Neural progenitor cell (in vitro differentiated cells): ENCODE measurements at regions not wholly inside any gene's neighbourhood (a gene's known extent, or its start where the extent isn't known, plus 50 kb on each side); places are given as distances from the start of the nearest gene placed in this dataset.

Experiments used
- CTCF ChIP-seq: fragments of 200-600 bp; sonication (generic); IDR thresholded peaks from 2 replicates; pipeline ENCODE4 v1.5.1; 2017; ENCODE audit warnings: antibody characterized with exemption, mild to moderate bottlenecking
- EZH2phosphoT487 ChIP-seq: fragments of 200-600 bp; sonication (generic); IDR thresholded peaks from 2 replicates; pipeline ENCODE4 v1.6.1; 2017; ENCODE audit warnings: antibody characterized with exemption

GRCh38 chr2:192827735-192828134 lies 633.0 kb upstream of the TMEFF2 start:
- TF ChIP-seq CTCF (no peak), EZH2phosphoT487 (no peak)
